Glutamatergic neuron (in vitro differentiated cells): ENCODE measurements at regions not wholly inside any gene's neighbourhood (a gene's known extent, or its start where the extent isn't known, plus 50 kb on each side); places are given as distances from the start of the nearest gene placed in this dataset.

Source experiments
- DNase-seq: peaks from one replicate; pipeline ENCODE4 v3.0.0; 2022
- H3K27ac Mint-ChIP-seq: one replicate; pipeline ENCODE4 v1.8.0; 2020; ENCODE audit warnings: mild to moderate bottlenecking, mixed read lengths, inconsistent platforms; ENCODE audit not compliant: unreplicated experiment
- H3K27me3 Mint-ChIP-seq: one replicate; pipeline ENCODE4 v1.8.0; 2020; ENCODE audit warnings: mild to moderate bottlenecking, moderate library complexity, mixed read lengths, inconsistent platforms; ENCODE audit not compliant: unreplicated experiment
- H3K36me3 Mint-ChIP-seq: one replicate; pipeline ENCODE4 v1.8.0; 2020; ENCODE audit warnings: mild to moderate bottlenecking, mixed read lengths, inconsistent platforms; ENCODE audit not compliant: unreplicated experiment
- H3K4me1 Mint-ChIP-seq: one replicate; pipeline ENCODE4 v1.8.0; 2020; ENCODE audit warnings: mild to moderate bottlenecking, low read depth, mixed read lengths, inconsistent platforms; ENCODE audit not compliant: unreplicated experiment
- H3K4me3 Mint-ChIP-seq: one replicate; pipeline ENCODE4 v1.8.0; 2020; ENCODE audit warnings: mild to moderate bottlenecking, mixed read lengths, inconsistent platforms; ENCODE audit not compliant: unreplicated experiment
- H3K9me3 Mint-ChIP-seq: one replicate; pipeline ENCODE4 v1.8.0; 2020; ENCODE audit warnings: mild to moderate bottlenecking, moderate library complexity, mixed read lengths, inconsistent platforms; ENCODE audit not compliant: unreplicated experiment
- CTCF ChIP-seq: fragments of 200-600 bp; sonication (generic); IDR thresholded peaks from one replicate; pipeline ENCODE4 v1.5.0; 2021; ENCODE audit not compliant: partially characterized antibody, unreplicated experiment

GRCh38 chr7:89507034-89507433 lies 647.2 kb upstream of the STEAP1 start:
- Mint-ChIP-seq H3K36me3 (no peaks in the 10 kb centered on the region), H3K4me1 (no peaks in the 10 kb centered on the region), H3K4me3 (no peak overlapping the region), H3K9me3 (no peaks in the 10 kb centered on the region), H3K27me3 (no peaks in the 10 kb centered on the region), H3K27ac (no peak overlapping the region)
- no peak for DNase-seq
- no peak for TF ChIP-seq CTCF

- Mint-ChIP-seq H3K9me3 (no peaks in the 10 kb centered on the region), H3K4me1 (no peaks in the 10 kb centered on the region), H3K36me3 (no peaks in the 10 kb centered on the region), H3K27ac (no peak overlapping the region), H3K4me3 (no peak overlapping the region), H3K27me3 (no peaks in the 10 kb centered on the region)
- DNase-seq, result no peak
- no peak for TF ChIP-seq CTCF
Observed at GRCh38 chr7:89511900-89512299, 642.4 kb upstream of the STEAP1 start.

DNA sequence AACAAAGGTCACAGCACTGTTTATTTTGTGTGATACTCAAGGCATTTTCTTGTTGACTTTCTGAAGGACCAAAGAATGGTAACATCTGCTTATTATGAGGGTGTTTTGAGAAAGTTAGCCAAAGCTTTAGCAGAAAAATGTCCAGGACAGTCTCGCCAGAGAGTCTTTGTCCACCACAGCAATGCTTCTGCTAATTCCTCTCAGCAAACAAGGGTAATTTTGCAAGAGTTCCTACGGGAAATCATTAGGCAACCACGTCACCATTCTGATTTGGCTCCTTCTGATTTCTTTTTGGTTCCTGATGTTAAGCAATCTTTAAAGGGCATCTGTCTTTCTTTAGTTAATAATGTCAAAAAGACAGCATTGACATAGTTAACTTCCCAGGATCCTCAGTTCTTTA lies 639.3 kb upstream of the STEAP1 start:
- Mint-ChIP-seq H3K4me3 (no peak overlapping the region), H3K27me3 (no peaks in the 10 kb centered on the region), H3K36me3 (no peaks in the 10 kb centered on the region), H3K9me3 (no peaks in the 10 kb centered on the region), H3K27ac (no peak overlapping the region), H3K4me1 (no peaks in the 10 kb centered on the region)
- TF ChIP-seq CTCF, result no peak
- no peak for DNase-seq

DNA sequence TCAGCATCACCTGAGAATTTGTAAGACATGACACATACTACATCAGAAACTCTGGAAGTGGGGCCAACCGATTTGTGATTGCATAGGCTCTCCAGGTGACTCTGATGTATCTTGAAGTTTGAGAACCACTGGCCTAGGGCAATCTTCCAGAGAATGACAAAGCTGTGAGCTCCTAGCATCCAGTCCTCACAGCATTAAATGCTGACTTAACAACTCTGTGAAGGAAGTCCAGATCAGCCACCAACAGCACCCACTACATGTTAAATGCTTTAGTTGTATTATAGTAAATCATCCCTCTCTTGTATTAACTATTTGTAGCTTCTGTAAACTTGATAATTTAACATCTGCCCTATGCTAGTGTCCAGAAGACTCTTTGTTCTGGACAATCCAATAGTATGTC lies 636.5 kb upstream of the STEAP1 start:
- no peaks in the 10 kb centered on the region for H3K36me3 Mint-ChIP-seq
- peaks cover 3% of the 10 kb centered on the region for H3K9me3 Mint-ChIP-seq
- no peak for TF ChIP-seq CTCF
- H3K27me3 Mint-ChIP-seq, result no peaks in the 10 kb centered on the region
- H3K27ac Mint-ChIP-seq, result no peak overlapping the region
- no peak for DNase-seq
- H3K4me3 Mint-ChIP-seq, result no peak overlapping the region
- no peaks in the 10 kb centered on the region for H3K4me1 Mint-ChIP-seq

- no peaks in the 10 kb centered on the region for H3K36me3 Mint-ChIP-seq
- DNase-seq, result no peak
- TF ChIP-seq CTCF, result no peak
- H3K4me3 Mint-ChIP-seq, result no peak overlapping the region
- H3K27ac Mint-ChIP-seq, result no peak overlapping the region
- no peaks in the 10 kb centered on the region for H3K27me3 Mint-ChIP-seq
- H3K4me1 Mint-ChIP-seq, result peaks cover 11% of the 10 kb centered on the region
- H3K9me3 Mint-ChIP-seq, result peaks cover 2% of the 10 kb centered on the region
Observed at GRCh38 chr7:89549768-89550167, 604.5 kb upstream of the STEAP1 start.
